ENCODE measurements at regions not wholly inside any gene's neighbourhood (a gene's known extent, or its start where the extent isn't known, plus 50 kb on each side); places are given as distances from the start of the nearest gene placed in this dataset.

- 56 to 65% (median 60%) methylated on average over 4 of the region's 4 CpGs for WGBS, 4 donors
- TF ChIP-seq, protein P1, sequence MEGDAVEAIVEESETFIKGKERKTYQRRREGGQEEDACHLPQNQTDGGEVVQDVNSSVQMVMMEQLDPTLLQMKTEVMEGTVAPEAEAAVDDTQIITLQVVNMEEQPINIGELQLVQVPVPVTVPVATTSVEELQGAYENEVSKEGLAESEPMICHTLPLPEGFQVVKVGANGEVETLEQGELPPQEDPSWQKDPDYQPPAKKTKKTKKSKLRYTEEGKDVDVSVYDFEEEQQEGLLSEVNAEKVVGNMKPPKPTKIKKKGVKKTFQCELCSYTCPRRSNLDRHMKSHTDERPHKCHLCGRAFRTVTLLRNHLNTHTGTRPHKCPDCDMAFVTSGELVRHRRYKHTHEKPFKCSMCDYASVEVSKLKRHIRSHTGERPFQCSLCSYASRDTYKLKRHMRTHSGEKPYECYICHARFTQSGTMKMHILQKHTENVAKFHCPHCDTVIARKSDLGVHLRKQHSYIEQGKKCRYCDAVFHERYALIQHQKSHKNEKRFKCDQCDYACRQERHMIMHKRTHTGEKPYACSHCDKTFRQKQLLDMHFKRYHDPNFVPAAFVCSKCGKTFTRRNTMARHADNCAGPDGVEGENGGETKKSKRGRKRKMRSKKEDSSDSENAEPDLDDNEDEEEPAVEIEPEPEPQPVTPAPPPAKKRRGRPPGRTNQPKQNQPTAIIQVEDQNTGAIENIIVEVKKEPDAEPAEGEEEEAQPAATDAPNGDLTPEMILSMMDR (IDR thresholded peaks at IDR 0.05) = no peak
- no peak for TF ChIP-seq POLR2A (IDR thresholded peaks at IDR 0.05)
- intact Hi-C loops (cut with DNase I) = loop anchor here in 7 of 10 donors (5.0 to 10.0 kb wide), 5 partner anchors 295 to 1825 kb away; no protein-coding TSS in a partner anchor
- H3K36me3 ChIP-seq = no peaks in the 10 kb centered on the region
- DNase-seq (no peak), ATAC-seq (no peak)
- H3K27me3 ChIP-seq = no peaks in the 10 kb centered on the region
- no peak overlapping the region for H3K4me3 ChIP-seq
- H3K27ac ChIP-seq = no peak overlapping the region
- peaks cover 0 to 7% (median 0%) of the 10 kb centered on the region in 12 donors for H3K4me1 ChIP-seq
- no peaks in the 10 kb centered on the region for H3K9me3 ChIP-seq
Measured at GRCh38 chr2:157190151-157190550, 67.4 kb upstream of the GALNT5 start.

DNA sequence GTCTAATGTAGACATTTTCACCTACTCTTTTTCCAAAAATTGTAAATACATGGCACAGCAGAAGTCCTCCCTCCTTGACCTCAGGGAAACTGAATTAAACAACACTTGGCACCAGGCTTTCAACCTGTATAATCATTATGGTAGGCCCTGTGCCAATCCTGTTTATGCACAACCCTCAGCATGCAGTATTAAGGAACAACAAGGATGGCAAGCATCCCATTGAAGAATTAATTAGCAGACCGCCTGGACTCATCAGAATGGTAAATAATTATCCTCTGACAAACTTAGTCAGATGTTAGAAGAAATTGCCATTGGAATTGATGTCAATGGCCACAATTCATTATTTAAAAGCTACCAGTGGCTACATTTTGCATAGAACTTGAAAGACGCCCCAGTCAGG is 66.3 kb upstream of the GALNT5 start:
- Histone ChIP-seq H3K27ac (no peak overlapping the region), H3K4me3 (no peak overlapping the region), H3K4me1 (peaks cover 0 to 7% (median 0%) of the 10 kb centered on the region in 12 donors), H3K27me3 (no peaks in the 10 kb centered on the region), H3K9me3 (no peaks in the 10 kb centered on the region), H3K36me3 (no peaks in the 10 kb centered on the region)
- DNase-seq = no peak
- TF ChIP-seq POLR2A (IDR thresholded peaks at IDR 0.05) = no peak
- TF ChIP-seq, protein P1 (IDR thresholded peaks at IDR 0.05) = no peak
- intact Hi-C loops (cut with DNase I) = loop anchor here in 7 of 10 donors (5.0 to 10.0 kb wide), 5 partner anchors 296 to 1826 kb away; no protein-coding TSS in a partner anchor
- ATAC-seq = no peak
- WGBS, 4 donors = 90 to 97% (median 95%) methylated on average over 2 of the region's 2 CpGs

DNA sequence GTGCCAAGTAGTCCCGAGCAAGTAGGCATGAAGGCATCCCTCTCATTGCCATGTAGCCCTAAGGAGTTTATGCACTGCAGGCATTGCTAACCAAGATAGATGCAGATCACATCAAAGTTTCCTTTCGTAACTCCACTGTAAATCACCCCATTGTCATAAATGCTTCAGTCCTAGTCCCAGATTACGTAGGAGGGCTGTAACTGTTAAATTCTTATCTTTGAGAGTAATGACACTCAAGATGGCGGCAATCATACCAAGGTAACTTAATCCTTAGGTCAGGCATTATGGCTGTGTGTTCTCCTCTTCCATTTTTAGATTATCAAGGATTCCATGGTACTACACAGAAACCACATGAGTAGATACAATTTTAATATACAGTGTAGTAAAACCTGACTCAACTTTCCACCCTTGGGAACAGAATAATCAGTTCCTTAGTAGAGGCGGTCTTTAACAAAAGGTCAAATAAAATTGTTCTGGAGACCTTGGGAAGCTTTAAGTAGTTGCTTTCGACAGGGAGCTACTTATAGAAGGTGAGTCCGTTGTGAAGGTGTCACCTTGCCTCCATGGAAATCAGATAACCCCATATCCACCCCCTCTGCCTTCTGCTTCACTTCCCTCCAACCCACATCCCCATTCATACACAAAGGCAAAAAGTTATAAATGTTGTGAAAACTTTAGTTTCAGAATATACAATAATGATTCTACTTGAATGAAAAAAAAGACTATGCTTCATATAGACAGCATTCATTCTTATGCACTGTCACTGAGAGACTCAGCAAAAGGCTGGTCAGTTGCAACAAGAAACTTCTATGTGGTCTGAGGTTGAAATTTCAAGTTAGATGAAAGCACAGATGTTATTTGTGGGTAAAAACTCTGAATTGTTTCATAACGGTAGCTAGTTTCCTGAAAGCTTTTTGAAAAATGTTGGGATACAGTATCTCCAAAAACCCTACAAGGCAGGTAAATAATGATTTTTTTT is 64.8 kb upstream of the GALNT5 start:
- Histone ChIP-seq H3K36me3 (no peaks in the 10 kb centered on the region), H3K4me3 (no peak overlapping the region), H3K4me1 (peaks cover 0 to 7% (median 0%) of the 10 kb centered on the region in 12 donors), H3K9me3 (no peaks in the 10 kb centered on the region), H3K27ac (no peak overlapping the region), H3K27me3 (no peaks in the 10 kb centered on the region)
- WGBS, 4 donors = 77 to 80% (median 78%) methylated on average over 8 of the region's 8 CpGs
- TF ChIP-seq, protein P1 (IDR thresholded peaks at IDR 0.05) = no peak
- TF ChIP-seq POLR2A (IDR thresholded peaks at IDR 0.05) = no peak
- intact Hi-C loops (cut with DNase I) = loop anchor here in 7 of 10 donors (5.0 to 10.0 kb wide), 5 partner anchors 298 to 1828 kb away; no protein-coding TSS in a partner anchor
- ATAC-seq (no peak), DNase-seq (no peak)

- no peaks in the 10 kb centered on the region for H3K9me3 ChIP-seq
- DNase-seq (no peak), ATAC-seq (no peak)
- H3K36me3 ChIP-seq = no peaks in the 10 kb centered on the region
- intact Hi-C loops (cut with DNase I) = loop anchor here in 7 of 10 donors (5.0 to 10.0 kb wide), 5 partner anchors 299 to 1829 kb away; no protein-coding TSS in a partner anchor
- no peak overlapping the region for H3K27ac ChIP-seq
- H3K27me3 ChIP-seq = no peaks in the 10 kb centered on the region
- TF ChIP-seq, protein P1 (IDR thresholded peaks at IDR 0.05) = no peak
- TF ChIP-seq POLR2A (IDR thresholded peaks at IDR 0.05) = no peak
- H3K4me1 ChIP-seq = peaks cover 0 to 7% (median 0%) of the 10 kb centered on the region in 12 donors
- no peak overlapping the region for H3K4me3 ChIP-seq
Measured at GRCh38 chr2:157193461-157193860, 64.0 kb upstream of the GALNT5 start.

Data from heart left ventricle (tissue), 16 donors.